NCI-H1436 (cell line): ENCODE measurements at regions not wholly inside any gene's neighbourhood (a gene's known extent, or its start where the extent isn't known, plus 50 kb on each side); places are given as distances from the start of the nearest gene placed in this dataset.
A peak's percentile ranks its signal among the peaks of the same experiment; 100 is the strongest.
"Not testable (repeated sequence)": the region's sequence is repeated elsewhere in the genome, so short reads cannot be mapped to it uniquely, and the experiment has no call there.

Experiments
- DNase-seq: peaks from one replicate; lab custom pipeline; 2025; lab: John Stamatoyannopoulos, UW

- DNase-seq = peak; percentile 32
Observed at GRCh38 chr6:164826831-164827468, 482.5 kb downstream of the C6orf118 start.

GRCh38 chr6:164825386-164825785 lies 484.0 kb downstream of the C6orf118 start:
- no peak for DNase-seq

- no peak for DNase-seq
Observed at GRCh38 chr6:164817662-164818061, 491.7 kb downstream of the C6orf118 start.

- DNase-seq = no peak
Observed at GRCh38 chr6:164812706-164813105, 496.7 kb downstream of the C6orf118 start.

GRCh38 chr6:164807125-164807524 lies 502.3 kb downstream of the C6orf118 start:
- DNase-seq = no peak

GRCh38 chr6:164795056-164795815 lies 514.2 kb downstream of the C6orf118 start:
- DNase-seq = no peak

- no peak for DNase-seq
Observed at GRCh38 chr6:164792666-164793065, 516.7 kb downstream of the C6orf118 start.

GRCh38 chr6:164791498-164791897 lies 517.9 kb downstream of the C6orf118 start:
- DNase-seq = no peak

GRCh38 chr6:164763788-164764187 lies 545.6 kb downstream of the C6orf118 start:
- no peak for DNase-seq

GRCh38 chr6:164757451-164757850 lies 552.0 kb downstream of the C6orf118 start:
- DNase-seq = no peak

GRCh38 chr6:164756723-164757122 lies 552.7 kb downstream of the C6orf118 start:
- DNase-seq = no peak

GRCh38 chr6:164756142-164756541 lies 553.3 kb downstream of the C6orf118 start:
- no peak for DNase-seq

- no peak for DNase-seq
Observed at GRCh38 chr6:164753517-164753916, 555.9 kb downstream of the C6orf118 start.

- DNase-seq = no peak
Observed at GRCh38 chr6:164751395-164751794, 558.0 kb downstream of the C6orf118 start.

- DNase-seq = no peak
Observed at GRCh38 chr6:164750128-164750527, 559.3 kb downstream of the C6orf118 start.

GRCh38 chr6:164749221-164750064 lies 560.0 kb downstream of the C6orf118 start:
- peak; percentile 2 for DNase-seq

- DNase-seq = no peak
Observed at GRCh38 chr6:164744301-164744700, 565.1 kb downstream of the C6orf118 start.

- no peak for DNase-seq
Observed at GRCh38 chr6:164741938-164742451, 567.4 kb downstream of the C6orf118 start.

GRCh38 chr6:164736090-164736489 lies 573.3 kb downstream of the C6orf118 start:
- not testable (repeated sequence) for DNase-seq

GRCh38 chr6:164731539-164731938 lies 577.9 kb downstream of the C6orf118 start:
- no peak for DNase-seq

- no peak for DNase-seq
Observed at GRCh38 chr6:164721460-164721859, 587.9 kb downstream of the C6orf118 start.

- no peak for DNase-seq
Observed at GRCh38 chr6:164700497-164700896, 608.9 kb downstream of the C6orf118 start.
